Liver (tissue), 8 donors: ENCODE measurements at regions not wholly inside any gene's neighbourhood (a gene's known extent, or its start where the extent isn't known, plus 50 kb on each side); places are given as distances from the start of the nearest gene placed in this dataset.

Experiments used
- DNase-seq: peaks from one replicate; pipeline ENCODE4 v3.0.0-alpha.2; 2017; ENCODE audit warnings: low spot score
- H3K27ac ChIP-seq, 2 donors: one replicate each; pipeline ENCODE4 v1.7.0; 2013; ENCODE audit warnings: inconsistent platforms in 2 of 2, low read length in 2 of 2, control low read depth in 1 of 2, low read depth in 1 of 2, mild to moderate bottlenecking in 1 of 2
- H3K27me3 ChIP-seq, 4 donors: one replicate each; pipeline versions ENCODE4 v1.6.1 to v1.7.0; 2013; ENCODE audit warnings: low read length in 3 of 4, inconsistent platforms in 1 of 4, mild to moderate bottlenecking in 1 of 4, moderate library complexity in 1 of 4; ENCODE audit not compliant: control insufficient read depth in 4 of 4, insufficient read depth in 4 of 4
- H3K36me3 ChIP-seq, 4 donors: one replicate each; pipeline versions ENCODE4 v1.6.1 to v1.7.0; 2013; ENCODE audit warnings: low read length in 3 of 4, mild to moderate bottlenecking in 3 of 4, low read depth in 1 of 4, moderate library complexity in 1 of 4; ENCODE audit not compliant: control insufficient read depth in 4 of 4, insufficient read depth in 3 of 4
- H3K4me1 ChIP-seq, 4 donors: one replicate each; pipeline versions ENCODE4 v1.6.1 to v1.7.0; 2013; ENCODE audit warnings: low read length in 3 of 4, mild to moderate bottlenecking in 3 of 4, moderate library complexity in 1 of 4; ENCODE audit not compliant: control insufficient read depth in 4 of 4, insufficient read depth in 4 of 4
- H3K4me3 ChIP-seq, 3 donors: one replicate each; pipeline versions ENCODE4 v1.6.1 to v1.7.0; 2013; ENCODE audit warnings: low read length in 3 of 3, control low read depth in 1 of 3, low read depth in 1 of 3, mild to moderate bottlenecking in 1 of 3
- H3K9ac ChIP-seq, 2 donors: one replicate each; pipeline ENCODE4 v1.7.0; 2013; ENCODE audit warnings: low read length in 2 of 2, mild to moderate bottlenecking in 2 of 2, moderate library complexity in 2 of 2, control low read depth in 1 of 2, low read depth in 1 of 2
- H3K9me3 ChIP-seq, 4 donors: one replicate each; pipeline versions ENCODE4 v1.6.1 to v1.7.0; 2013; ENCODE audit warnings: low read length in 3 of 4; ENCODE audit not compliant: control insufficient read depth in 4 of 4
- EGR1 ChIP-seq, 2 donors: IDR thresholded peaks; 2 replicates each; pipeline ENCODE4 v1.6.1; 2016 to 2018; ENCODE audit warnings: antibody characterized with exemption in 2 of 2, low read depth in 2 of 2
- FOXA1 ChIP-seq: IDR thresholded peaks from 2 replicates; pipeline ENCODE4 v1.6.1; 2016; ENCODE audit warnings: antibody characterized with exemption
- FOXA2 ChIP-seq: IDR thresholded peaks from 2 replicates; pipeline ENCODE4 v1.6.1; 2016; ENCODE audit warnings: antibody characterized with exemption
- GABPA ChIP-seq, 2 donors: IDR thresholded peaks in 1 of 2; conservative IDR thresholded peaks in 1 of 2; 2 replicates each; pipeline ENCODE4 v1.6.1; 2016; ENCODE audit warnings: antibody characterized with exemption in 2 of 2, mild to moderate bottlenecking in 1 of 2, moderate library complexity in 1 of 2
- HNF4A ChIP-seq, 2 donors: conservative IDR thresholded peaks; 2 replicates each; pipeline ENCODE4 v1.6.1; 2016; ENCODE audit warnings: antibody characterized with exemption in 2 of 2, mild to moderate bottlenecking in 2 of 2
- HNF4G ChIP-seq: IDR thresholded peaks from 2 replicates; pipeline ENCODE4 v1.6.1; 2016; ENCODE audit warnings: antibody characterized with exemption
- JUND ChIP-seq, 2 donors: IDR thresholded peaks; 2 replicates each; pipeline ENCODE4 v1.6.1; 2016; ENCODE audit warnings: antibody characterized with exemption in 2 of 2
- NR2F2 ChIP-seq: IDR thresholded peaks from 2 replicates; pipeline ENCODE4 v1.6.1; 2016; ENCODE audit warnings: antibody characterized with exemption
- RAD21 ChIP-seq, 2 donors: IDR thresholded peaks; 2 replicates each; pipeline ENCODE4 v1.6.1; 2016; ENCODE audit warnings: antibody characterized with exemption in 2 of 2, mild to moderate bottlenecking in 2 of 2
- RXRA ChIP-seq, 2 donors: IDR thresholded peaks; 2 replicates each; pipeline ENCODE4 v1.6.1; 2017 to 2018; ENCODE audit warnings: antibody characterized with exemption in 2 of 2, mild to moderate bottlenecking in 1 of 2
- SP1 ChIP-seq: IDR thresholded peaks from 2 replicates; pipeline ENCODE4 v1.6.1; 2018; ENCODE audit warnings: antibody characterized with exemption, mild to moderate bottlenecking
- TAF1 ChIP-seq: conservative IDR thresholded peaks from 2 replicates; pipeline ENCODE4 v1.6.1; 2016; ENCODE audit warnings: antibody characterized with exemption, mild to moderate bottlenecking
- YY1 ChIP-seq: IDR thresholded peaks from 2 replicates; pipeline ENCODE4 v1.6.1; 2016; ENCODE audit warnings: antibody characterized with exemption, mild to moderate bottlenecking
- WGBS: extraction: QIAGEN DNeasy Blood & Tissue Kit; methylation state at CpG from one replicate; pipeline ENCODE4 v1.1.7; 2013; 5-methylcytosine and 5-hydroxymethylcytosine counted together
- TF ChIP-seq, protein P1 (sequence below): IDR thresholded peaks from 2 replicates; pipeline ENCODE4 v1.6.1; 2016; ENCODE audit warnings: antibody characterized with exemption
- TF ChIP-seq, protein P2 (sequence below): IDR thresholded peaks from 2 replicates; pipeline ENCODE4 v1.6.1; 2016; ENCODE audit warnings: antibody characterized with exemption
- TF ChIP-seq, protein P3 (sequence below): IDR thresholded peaks from 2 replicates; pipeline ENCODE4 v1.6.1; 2016; ENCODE audit warnings: antibody characterized with exemption, mild to moderate bottlenecking
- TF ChIP-seq, protein P4 (sequence below): IDR thresholded peaks from 2 replicates; pipeline ENCODE4 v1.6.1; 2016; ENCODE audit warnings: antibody characterized with exemption
- TF ChIP-seq, protein P5 (sequence below): fragments of 150-350 bp; IDR thresholded peaks from 2 replicates; pipeline ENCODE4 v1.5.1; 2017; ENCODE audit warnings: improper control_type of control experiment, low read depth, low read length; ENCODE audit not compliant: missing input control
- donor health status: healthy.
- donor health status: healthy.
- donor health status: healthy.
- donor health status: healthy.
- donor health status: healthy.

DNA sequence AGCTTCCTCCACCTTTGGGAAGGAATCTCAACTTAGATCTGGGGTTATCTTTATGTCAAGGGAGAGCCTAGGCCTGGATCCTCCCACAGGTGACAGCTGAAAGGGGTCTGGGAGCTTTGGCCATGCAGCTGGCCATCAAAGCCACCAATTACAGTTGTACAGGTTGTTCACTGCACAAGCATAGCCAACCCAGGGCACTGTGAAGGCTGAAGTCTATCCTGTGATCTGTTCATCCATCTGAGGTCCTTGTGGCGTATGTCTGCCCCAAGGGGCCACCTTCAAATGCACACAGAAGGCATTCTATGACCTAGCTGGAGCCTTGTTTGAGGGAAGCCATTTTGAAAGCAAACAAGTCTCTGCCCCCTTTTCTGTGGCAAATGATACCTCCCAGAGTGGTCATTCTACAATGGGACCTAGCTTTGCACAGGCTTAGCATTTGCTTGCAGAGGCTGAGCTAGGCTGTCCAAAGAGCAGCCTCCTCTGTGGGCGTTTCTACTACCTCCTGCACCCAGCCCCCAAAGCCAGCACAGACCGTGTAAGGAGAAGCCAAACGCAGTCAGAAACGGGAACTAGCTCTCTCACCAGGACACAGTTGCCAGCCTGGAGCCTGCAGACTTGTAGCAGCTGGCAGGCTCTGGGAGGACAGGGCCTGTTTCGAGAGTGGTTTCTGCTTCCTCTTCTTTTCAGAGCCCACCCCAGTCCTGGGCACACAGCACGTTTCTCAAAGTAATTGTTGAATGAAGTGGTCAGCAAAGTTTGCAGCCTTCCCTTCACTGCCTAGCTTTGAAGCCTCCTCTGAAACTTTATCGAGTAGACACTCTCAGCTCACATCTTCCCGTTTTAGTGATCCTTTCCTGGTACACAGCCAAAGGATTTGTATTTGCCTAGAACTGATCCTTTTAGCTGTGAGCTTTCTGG, 157.3 kb upstream of the SMAD3 start:
- H3K4me3 ChIP-seq: no peak overlapping the region
- DNase-seq: no peak
- no peaks in the 10 kb centered on the region for H3K27me3 ChIP-seq
- H3K9me3 ChIP-seq: no peaks in the 10 kb centered on the region
- H3K4me1 ChIP-seq: no peaks in the 10 kb centered on the region
- WGBS: 58% methylated on average over 9 of the region's 9 CpGs
- H3K27ac ChIP-seq: no peak overlapping the region
- no peak overlapping the region for H3K9ac ChIP-seq
- no peaks in the 10 kb centered on the region for H3K36me3 ChIP-seq
- TF ChIP-seq, protein P1, sequence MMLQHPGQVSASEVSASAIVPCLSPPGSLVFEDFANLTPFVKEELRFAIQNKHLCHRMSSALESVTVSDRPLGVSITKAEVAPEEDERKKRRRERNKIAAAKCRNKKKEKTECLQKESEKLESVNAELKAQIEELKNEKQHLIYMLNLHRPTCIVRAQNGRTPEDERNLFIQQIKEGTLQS: no peak
- no peak for TF ChIP-seq JUND (IDR thresholded peaks at IDR 0.05)
- no peak for TF ChIP-seq EGR1 (IDR thresholded peaks at IDR 0.05; ENCODE audit: low read depth in 2 of 2)
- no peak for TF ChIP-seq RAD21 (IDR thresholded peaks at IDR 0.05)
- TF ChIP-seq, protein P2, sequence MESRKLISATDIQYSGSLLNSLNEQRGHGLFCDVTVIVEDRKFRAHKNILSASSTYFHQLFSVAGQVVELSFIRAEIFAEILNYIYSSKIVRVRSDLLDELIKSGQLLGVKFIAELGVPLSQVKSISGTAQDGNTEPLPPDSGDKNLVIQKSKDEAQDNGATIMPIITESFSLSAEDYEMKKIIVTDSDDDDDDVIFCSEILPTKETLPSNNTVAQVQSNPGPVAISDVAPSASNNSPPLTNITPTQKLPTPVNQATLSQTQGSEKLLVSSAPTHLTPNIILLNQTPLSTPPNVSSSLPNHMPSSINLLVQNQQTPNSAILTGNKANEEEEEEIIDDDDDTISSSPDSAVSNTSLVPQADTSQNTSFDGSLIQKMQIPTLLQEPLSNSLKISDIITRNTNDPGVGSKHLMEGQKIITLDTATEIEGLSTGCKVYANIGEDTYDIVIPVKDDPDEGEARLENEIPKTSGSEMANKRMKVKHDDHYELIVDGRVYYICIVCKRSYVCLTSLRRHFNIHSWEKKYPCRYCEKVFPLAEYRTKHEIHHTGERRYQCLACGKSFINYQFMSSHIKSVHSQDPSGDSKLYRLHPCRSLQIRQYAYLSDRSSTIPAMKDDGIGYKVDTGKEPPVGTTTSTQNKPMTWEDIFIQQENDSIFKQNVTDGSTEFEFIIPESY: no peak
- no peak for TF ChIP-seq FOXA2
- no peak for TF ChIP-seq HNF4A (conservative IDR thresholded peaks at IDR 0.05)
- TF ChIP-seq, protein P3, sequence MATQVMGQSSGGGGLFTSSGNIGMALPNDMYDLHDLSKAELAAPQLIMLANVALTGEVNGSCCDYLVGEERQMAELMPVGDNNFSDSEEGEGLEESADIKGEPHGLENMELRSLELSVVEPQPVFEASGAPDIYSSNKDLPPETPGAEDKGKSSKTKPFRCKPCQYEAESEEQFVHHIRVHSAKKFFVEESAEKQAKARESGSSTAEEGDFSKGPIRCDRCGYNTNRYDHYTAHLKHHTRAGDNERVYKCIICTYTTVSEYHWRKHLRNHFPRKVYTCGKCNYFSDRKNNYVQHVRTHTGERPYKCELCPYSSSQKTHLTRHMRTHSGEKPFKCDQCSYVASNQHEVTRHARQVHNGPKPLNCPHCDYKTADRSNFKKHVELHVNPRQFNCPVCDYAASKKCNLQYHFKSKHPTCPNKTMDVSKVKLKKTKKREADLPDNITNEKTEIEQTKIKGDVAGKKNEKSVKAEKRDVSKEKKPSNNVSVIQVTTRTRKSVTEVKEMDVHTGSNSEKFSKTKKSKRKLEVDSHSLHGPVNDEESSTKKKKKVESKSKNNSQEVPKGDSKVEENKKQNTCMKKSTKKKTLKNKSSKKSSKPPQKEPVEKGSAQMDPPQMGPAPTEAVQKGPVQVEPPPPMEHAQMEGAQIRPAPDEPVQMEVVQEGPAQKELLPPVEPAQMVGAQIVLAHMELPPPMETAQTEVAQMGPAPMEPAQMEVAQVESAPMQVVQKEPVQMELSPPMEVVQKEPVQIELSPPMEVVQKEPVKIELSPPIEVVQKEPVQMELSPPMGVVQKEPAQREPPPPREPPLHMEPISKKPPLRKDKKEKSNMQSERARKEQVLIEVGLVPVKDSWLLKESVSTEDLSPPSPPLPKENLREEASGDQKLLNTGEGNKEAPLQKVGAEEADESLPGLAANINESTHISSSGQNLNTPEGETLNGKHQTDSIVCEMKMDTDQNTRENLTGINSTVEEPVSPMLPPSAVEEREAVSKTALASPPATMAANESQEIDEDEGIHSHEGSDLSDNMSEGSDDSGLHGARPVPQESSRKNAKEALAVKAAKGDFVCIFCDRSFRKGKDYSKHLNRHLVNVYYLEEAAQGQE: no peak
- TF ChIP-seq RXRA (IDR thresholded peaks at IDR 0.05): no peak
- no peak for TF ChIP-seq FOXA1
- TF ChIP-seq GABPA (IDR thresholded peaks at IDR 0.05 in 1 of 2, conservative IDR thresholded peaks at IDR 0.05 in 1 of 2): no peak
- TF ChIP-seq YY1: no peak
- TF ChIP-seq HNF4G: no peak
- TF ChIP-seq, protein P4, sequence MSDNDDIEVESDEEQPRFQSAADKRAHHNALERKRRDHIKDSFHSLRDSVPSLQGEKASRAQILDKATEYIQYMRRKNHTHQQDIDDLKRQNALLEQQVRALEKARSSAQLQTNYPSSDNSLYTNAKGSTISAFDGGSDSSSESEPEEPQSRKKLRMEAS: no peak
- no peak for TF ChIP-seq TAF1
- TF ChIP-seq, protein P5, sequence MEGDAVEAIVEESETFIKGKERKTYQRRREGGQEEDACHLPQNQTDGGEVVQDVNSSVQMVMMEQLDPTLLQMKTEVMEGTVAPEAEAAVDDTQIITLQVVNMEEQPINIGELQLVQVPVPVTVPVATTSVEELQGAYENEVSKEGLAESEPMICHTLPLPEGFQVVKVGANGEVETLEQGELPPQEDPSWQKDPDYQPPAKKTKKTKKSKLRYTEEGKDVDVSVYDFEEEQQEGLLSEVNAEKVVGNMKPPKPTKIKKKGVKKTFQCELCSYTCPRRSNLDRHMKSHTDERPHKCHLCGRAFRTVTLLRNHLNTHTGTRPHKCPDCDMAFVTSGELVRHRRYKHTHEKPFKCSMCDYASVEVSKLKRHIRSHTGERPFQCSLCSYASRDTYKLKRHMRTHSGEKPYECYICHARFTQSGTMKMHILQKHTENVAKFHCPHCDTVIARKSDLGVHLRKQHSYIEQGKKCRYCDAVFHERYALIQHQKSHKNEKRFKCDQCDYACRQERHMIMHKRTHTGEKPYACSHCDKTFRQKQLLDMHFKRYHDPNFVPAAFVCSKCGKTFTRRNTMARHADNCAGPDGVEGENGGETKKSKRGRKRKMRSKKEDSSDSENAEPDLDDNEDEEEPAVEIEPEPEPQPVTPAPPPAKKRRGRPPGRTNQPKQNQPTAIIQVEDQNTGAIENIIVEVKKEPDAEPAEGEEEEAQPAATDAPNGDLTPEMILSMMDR: no peak
- no peak for TF ChIP-seq NR2F2
- TF ChIP-seq SP1: no peak
